ENCODE measurements at regions not wholly inside any gene's neighbourhood (a gene's known extent, or its start where the extent isn't known, plus 50 kb on each side); places are given as distances from the start of the nearest gene placed in this dataset.
A peak's percentile ranks its signal among the peaks of the same experiment; 100 is the strongest.
"Not testable (repeated sequence)": the region's sequence is repeated elsewhere in the genome, so short reads cannot be mapped to it uniquely, and the experiment has no call there.

DNA sequence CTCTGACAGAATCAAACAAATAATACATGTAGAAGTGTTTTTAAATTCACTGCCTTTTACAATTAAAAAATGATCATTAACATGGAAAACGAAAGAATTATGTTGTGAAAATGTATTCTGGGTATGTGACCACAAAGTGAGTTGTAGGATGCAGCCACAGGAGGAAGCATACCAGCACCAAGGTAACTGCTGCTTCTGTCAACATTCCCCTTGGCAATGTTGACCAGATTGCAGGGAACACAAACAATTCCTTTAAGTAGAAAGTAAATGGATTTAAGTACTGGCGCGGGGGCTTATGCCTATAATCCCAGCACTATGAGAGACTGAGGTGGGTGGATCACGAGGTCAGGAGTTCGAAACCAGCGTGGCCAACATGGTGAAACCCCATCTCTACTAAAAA, 1877.9 kb upstream of the PCDH7 start:
- in situ Hi-C loops (cut with HindIII; ENCODE audit: low pct_unique_long_range_greater_than_20kb, low sequenced_read_pairs), result no loop called here
- no peak for TF ChIP-seq JUND (IDR thresholded peaks at IDR 0.05; ENCODE audit: low read depth)
- DNase-seq (ENCODE audit: low read depth in 1 of 2, low spot score in 1 of 2), result peak; percentile 28 to 80

DNA sequence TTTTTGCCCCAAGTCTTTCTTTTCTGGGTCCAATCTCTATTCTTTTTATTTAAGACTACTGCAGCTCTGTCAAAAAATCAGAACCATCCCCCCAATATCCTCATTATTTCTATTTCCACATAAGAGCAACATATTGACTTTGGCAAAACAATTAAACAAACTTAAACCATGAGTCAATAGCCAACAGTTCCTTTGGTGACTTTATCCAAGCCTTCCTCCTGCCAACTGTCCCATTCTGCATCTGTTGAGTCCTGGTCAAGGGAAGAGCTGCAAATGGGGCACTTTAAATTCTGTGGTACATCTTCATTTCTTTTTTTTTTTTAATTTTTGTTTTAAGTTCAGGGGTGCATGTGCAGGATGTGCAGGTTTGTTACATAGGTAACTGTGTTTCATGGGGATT, 1875.0 kb upstream of the PCDH7 start:
- TF ChIP-seq JUND (IDR thresholded peaks at IDR 0.05; ENCODE audit: low read depth), result no peak
- in situ Hi-C loops (cut with HindIII; ENCODE audit: low pct_unique_long_range_greater_than_20kb, low sequenced_read_pairs), result no loop called here
- DNase-seq (ENCODE audit: low read depth in 1 of 2, low spot score in 1 of 2), result peak in 1 of 2 experiments; percentile 50

DNA sequence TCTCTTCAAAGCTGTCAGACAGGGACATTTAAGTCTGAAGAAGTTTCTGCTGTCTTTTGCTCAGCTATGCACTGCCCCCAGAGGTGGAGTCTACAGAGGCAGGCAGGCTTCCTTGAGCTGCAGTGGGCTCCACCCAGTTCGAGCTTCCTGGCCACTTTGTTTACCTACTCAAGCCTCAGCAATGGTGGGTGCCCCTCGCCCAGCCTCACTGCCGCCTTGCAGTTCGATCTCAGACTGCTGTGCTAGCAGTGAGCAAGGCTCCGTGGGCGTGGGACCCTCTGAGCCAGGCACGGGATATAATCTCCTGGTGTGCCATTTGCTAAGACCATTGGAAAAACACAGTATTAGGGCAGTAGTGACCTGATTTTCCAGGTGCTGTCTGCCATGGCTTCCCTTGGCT, 1863.1 kb upstream of the PCDH7 start:
- DNase-seq (ENCODE audit: low read depth in 1 of 2, low spot score in 1 of 2); in situ Hi-C loops (cut with HindIII; ENCODE audit: low pct_unique_long_range_greater_than_20kb, low sequenced_read_pairs): not testable (repeated sequence)

DNA sequence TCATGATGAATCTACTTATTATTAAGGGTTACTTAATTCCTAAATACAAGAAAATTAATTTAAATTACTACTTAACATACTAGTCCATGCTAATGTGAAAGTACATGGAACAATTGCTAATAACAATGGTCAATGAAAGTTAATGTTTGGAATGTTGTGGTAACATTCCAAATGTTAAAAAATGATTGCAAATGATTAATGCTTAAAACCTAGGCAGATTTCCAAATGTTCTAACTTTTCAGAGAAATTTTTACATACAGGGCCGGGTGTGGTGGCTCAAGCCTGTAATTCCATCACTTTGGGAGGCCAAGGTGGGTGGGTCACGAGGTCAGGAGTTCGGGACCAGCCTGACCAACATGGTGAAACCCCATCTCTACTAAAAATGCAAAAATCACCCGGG, 1851.3 kb upstream of the PCDH7 start:
- TF ChIP-seq JUND (IDR thresholded peaks at IDR 0.05; ENCODE audit: low read depth), result no peak
- no peak for DNase-seq (ENCODE audit: low read depth in 1 of 2, low spot score in 1 of 2)
- in situ Hi-C loops (cut with HindIII; ENCODE audit: low pct_unique_long_range_greater_than_20kb, low sequenced_read_pairs), result no loop called here

DNA sequence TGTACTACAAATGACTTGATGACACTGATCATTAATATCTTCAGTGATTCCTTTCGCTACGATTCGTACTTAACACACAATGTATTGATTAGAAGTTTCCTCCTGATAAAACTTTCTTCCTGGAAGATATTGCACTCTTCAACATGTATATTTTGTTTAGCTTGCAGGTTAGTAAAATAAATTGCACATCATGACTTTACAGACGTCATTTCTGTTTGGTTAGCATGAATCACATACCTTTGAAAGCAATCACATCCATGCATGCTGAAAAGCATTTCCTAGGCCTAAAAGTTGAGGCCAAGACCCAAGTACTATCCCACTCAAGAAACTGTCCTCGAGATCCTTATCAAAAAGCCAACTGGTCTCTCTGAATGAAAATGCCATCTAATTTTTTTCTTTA, 1841.0 kb upstream of the PCDH7 start:
- no peak for TF ChIP-seq JUND (IDR thresholded peaks at IDR 0.05; ENCODE audit: low read depth)
- no peak for DNase-seq (ENCODE audit: low read depth in 1 of 2, low spot score in 1 of 2)
- in situ Hi-C loops (cut with HindIII; ENCODE audit: low pct_unique_long_range_greater_than_20kb, low sequenced_read_pairs), result no loop called here

DNA sequence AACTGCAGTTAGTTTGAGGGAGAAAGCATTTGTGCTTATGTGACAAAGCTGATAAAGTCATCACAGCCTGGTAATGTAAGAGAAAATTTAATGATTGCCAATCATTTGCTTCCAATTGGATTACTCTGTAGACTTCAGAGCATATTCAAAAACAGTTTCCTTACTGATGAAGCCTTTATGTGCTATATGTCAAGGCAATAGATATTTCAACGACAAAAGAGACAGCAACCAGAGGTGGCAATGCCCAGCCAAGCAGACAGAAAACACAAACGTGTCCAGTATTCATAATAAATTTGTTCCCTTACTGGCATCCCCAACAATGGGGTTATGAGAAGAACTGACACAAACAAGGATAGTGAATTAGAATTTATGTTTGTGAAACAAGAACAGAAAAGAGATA, 1840.3 kb upstream of the PCDH7 start:
- in situ Hi-C loops (cut with HindIII; ENCODE audit: low pct_unique_long_range_greater_than_20kb, low sequenced_read_pairs), result no loop called here
- DNase-seq (ENCODE audit: low read depth in 1 of 2, low spot score in 1 of 2), result no peak
- TF ChIP-seq JUND (IDR thresholded peaks at IDR 0.05; ENCODE audit: low read depth), result no peak

DNA sequence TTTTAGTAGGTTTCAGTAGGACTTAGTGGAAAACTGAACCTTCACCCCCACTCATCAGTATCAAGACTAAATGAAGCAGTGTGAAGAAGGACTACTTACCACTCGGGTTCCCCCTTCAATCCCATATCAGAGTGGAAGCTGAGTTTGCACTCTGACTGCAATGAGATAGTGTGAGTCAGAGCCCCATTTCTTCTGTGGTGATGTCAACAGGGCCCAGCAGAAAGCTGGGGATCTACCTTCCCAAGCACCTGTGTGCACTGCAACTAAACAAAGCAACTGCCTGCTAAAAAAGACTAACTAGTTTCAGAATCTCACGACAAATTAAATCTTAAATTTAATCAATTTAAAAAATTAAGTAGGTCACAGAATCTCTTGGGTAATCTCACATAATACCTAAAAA, 1837.0 kb upstream of the PCDH7 start:
- no peak for TF ChIP-seq JUND (IDR thresholded peaks at IDR 0.05; ENCODE audit: low read depth)
- in situ Hi-C loops (cut with HindIII; ENCODE audit: low pct_unique_long_range_greater_than_20kb, low sequenced_read_pairs), result no loop called here
- DNase-seq (ENCODE audit: low read depth in 1 of 2, low spot score in 1 of 2), result no peak

DNA sequence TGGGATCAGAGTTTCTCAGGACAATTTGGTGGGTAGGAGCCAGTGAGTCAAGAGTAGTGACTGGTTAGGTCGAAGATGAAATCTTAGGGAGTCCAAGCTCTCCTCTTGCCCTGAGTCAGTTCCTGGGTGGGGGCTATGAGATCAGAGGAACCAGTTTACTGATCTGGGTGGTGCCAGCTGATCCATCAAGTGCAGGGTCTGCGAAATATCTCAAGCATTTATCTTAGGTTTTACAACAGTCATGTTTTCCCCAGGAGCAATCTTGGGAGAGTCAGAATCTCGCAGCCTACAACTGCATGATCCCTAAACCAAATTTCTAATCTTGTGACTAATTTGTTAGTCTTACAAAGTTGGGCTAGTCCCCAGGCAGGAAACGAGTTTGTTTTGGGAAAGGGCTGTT, 1833.2 kb upstream of the PCDH7 start:
- in situ Hi-C loops (cut with HindIII; ENCODE audit: low pct_unique_long_range_greater_than_20kb, low sequenced_read_pairs), result no loop called here
- no peak for TF ChIP-seq JUND (IDR thresholded peaks at IDR 0.05; ENCODE audit: low read depth)
- no peak for DNase-seq (ENCODE audit: low read depth in 1 of 2, low spot score in 1 of 2)

DNA sequence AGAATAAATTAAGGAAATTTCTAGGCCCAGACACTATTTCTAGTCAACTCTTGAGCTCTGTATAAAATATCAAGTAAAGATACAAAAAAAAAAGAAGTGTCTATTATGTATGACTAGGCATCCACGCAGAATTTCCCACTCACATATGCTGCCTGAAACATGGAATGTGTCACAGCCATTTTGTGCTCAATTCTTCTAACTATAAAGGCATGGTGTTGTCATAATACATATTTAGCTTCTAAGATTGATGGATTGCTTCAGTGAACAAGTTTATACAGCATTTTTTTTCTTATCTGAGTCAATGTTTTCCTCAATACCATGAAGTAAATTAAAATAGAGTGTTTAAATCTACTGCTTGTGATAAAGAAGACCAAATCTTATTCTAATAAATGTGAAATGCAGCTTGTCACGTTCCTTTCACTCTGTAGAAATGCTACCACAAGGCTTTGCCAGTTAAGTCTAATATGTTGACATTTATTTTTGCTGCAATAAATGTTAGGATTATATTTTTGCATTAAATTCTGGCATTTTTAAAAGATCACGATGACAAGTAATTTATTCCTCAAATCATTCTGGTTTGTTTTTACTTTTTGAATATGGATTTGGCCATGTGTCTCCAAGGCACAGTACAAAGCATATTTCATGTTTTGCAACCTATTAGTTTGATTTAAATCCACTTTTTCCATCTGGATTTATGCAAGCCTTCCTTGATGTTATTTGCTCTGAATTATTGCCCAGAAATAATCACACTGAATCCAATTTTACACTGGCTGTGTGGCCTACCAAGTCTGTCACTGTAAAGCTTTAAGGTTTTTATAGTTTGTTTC, 1829.0 kb upstream of the PCDH7 start:
- in situ Hi-C loops (cut with HindIII; ENCODE audit: low pct_unique_long_range_greater_than_20kb, low sequenced_read_pairs), result no loop called here
- no peak for DNase-seq (ENCODE audit: low read depth in 1 of 2, low spot score in 1 of 2)
- TF ChIP-seq JUND (IDR thresholded peaks at IDR 0.05; ENCODE audit: low read depth), result no peak

DNA sequence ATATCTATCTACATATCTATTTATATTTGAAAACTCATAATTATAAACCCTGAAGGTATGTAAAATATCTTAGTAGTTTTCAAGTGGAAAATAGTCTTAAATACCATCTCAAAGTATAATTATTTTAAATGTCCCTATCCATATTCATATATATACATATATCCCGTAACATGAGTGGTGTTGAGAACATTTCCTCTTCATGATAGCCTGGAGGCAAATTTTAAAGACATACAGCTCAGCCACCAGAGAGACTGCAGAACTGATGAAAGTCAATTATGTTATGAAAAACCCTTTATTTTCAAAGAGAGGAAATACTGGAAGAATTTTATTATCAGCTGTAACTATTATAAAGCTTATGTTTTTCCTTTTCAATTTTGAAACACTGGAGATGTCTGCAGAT, 1806.7 kb upstream of the PCDH7 start:
- TF ChIP-seq JUND (IDR thresholded peaks at IDR 0.05; ENCODE audit: low read depth), result no peak
- in situ Hi-C loops (cut with HindIII; ENCODE audit: low pct_unique_long_range_greater_than_20kb, low sequenced_read_pairs), result no loop called here
- DNase-seq (ENCODE audit: low read depth in 1 of 2, low spot score in 1 of 2), result no peak

DNA sequence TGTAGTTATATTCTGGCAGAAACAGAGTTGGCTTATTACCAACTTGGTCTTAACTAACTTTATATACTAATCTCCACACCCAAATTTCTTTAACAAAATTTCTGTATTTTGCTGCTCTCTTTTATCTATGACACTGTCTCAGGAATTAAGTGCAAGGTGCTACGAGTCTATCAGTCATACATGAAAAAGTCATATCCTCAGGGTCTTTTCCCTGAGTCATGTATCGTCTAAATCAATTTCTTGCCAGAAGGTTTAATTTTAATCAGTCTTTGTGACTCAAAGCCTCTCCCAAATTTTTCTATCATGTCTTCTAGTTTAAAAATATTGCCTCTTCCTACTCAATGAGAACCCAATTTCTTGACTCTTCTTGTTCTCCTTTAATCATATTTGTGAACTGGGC, 1803.6 kb upstream of the PCDH7 start:
- DNase-seq (ENCODE audit: low read depth in 1 of 2, low spot score in 1 of 2), result no peak
- TF ChIP-seq JUND (IDR thresholded peaks at IDR 0.05; ENCODE audit: low read depth), result no peak
- in situ Hi-C loops (cut with HindIII; ENCODE audit: low pct_unique_long_range_greater_than_20kb, low sequenced_read_pairs), result no loop called here

DNA sequence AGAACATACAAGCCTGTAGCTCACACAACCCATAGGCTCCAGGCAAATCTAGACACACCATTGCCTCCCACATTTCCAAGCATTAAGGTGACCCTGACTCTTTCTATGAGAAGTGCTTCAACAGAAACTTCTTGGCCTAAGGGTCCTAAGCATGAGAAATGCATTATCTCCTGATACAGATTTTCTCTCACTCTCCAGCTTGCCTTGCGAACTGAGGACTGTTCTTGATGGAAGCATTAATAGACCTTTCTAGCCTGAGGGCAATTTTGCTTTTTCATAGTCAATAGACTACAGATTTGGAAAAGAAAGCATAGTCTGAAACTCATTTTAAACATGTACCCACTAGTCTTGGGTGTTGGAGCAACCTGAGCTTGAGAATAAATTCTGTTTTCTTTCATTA, 1801.3 kb upstream of the PCDH7 start:
- DNase-seq (ENCODE audit: low read depth in 1 of 2, low spot score in 1 of 2), result no peak
- in situ Hi-C loops (cut with HindIII; ENCODE audit: low pct_unique_long_range_greater_than_20kb, low sequenced_read_pairs), result no loop called here

DNA sequence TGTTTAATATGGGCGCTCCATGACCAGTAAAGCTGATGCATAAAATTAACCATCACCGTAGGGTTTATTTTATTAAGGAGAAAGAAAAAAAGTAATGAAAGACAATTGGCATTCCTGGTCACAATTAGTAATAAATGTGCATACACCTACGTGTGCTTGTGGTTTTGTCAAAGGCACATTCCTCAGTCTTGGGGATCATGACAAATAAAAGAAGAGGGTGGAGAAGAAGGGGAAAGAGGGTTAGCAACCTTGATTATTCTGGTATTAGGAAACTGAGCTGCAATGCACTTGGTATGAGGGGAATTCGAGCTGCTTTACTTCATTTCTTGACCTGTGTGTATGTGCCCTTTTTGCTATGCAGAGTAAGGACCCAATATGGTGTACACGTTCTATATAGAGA, 1798.3 kb upstream of the PCDH7 start:
- in situ Hi-C loops (cut with HindIII; ENCODE audit: low pct_unique_long_range_greater_than_20kb, low sequenced_read_pairs), result no loop called here
- no peak for TF ChIP-seq JUND (IDR thresholded peaks at IDR 0.05; ENCODE audit: low read depth)
- no peak for DNase-seq (ENCODE audit: low read depth in 1 of 2, low spot score in 1 of 2)

More for the DNA sequence above, 1801.3 kb upstream of the PCDH7 start:
- TF ChIP-seq JUND (IDR thresholded peaks at IDR 0.05; ENCODE audit: low read depth), result no peak

DNA sequence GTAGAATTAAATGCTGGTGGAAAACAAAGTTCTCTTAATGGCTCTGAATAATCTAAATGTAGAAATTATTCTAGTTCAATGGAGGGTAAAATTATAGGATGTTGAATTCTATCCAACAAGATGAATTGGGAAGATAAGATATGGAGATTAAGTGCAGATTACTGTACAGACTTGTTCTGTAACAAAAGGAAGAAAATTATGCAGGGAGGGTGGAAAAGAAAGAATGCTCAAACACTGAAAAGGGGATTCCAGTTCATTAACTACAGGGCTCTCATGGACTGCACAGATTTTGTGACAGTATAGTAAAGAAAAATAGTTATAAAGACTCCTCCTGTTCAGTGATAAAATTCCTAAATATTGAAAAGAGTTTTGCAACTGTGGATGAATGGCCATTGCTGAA, 1794.0 kb upstream of the PCDH7 start:
- in situ Hi-C loops (cut with HindIII; ENCODE audit: low pct_unique_long_range_greater_than_20kb, low sequenced_read_pairs), result no loop called here
- TF ChIP-seq JUND (IDR thresholded peaks at IDR 0.05; ENCODE audit: low read depth), result no peak
- DNase-seq (ENCODE audit: low read depth in 1 of 2, low spot score in 1 of 2), result no peak
